Kidney (tissue), 13 donors: ENCODE measurements at regions not wholly inside any gene's neighbourhood (a gene's known extent, or its start where the extent isn't known, plus 50 kb on each side); places are given as distances from the start of the nearest gene placed in this dataset.

Experiments
- DNase-seq, 5 donors: peaks; one replicate each; pipeline ENCODE4 v3.0.0-alpha.2; 2013 to 2020
- FAIRE-seq: peaks from 2 replicates; lab custom pipeline; 2012; peaks lifted over from hg19 to GRCh38; lab: Jason Lieb, UNC
- H3K27ac ChIP-seq, 2 donors: one replicate each; pipeline ENCODE4 v1.7.0; 2013; ENCODE audit warnings: low read depth in 2 of 2, low read length in 2 of 2, inconsistent platforms in 1 of 2
- H3K27me3 ChIP-seq: one replicate; pipeline ENCODE4 v1.7.1; 2013; ENCODE audit warnings: low read length, inconsistent platforms; ENCODE audit not compliant: control insufficient read depth, insufficient read depth
- H3K36me3 ChIP-seq, 3 donors: one replicate each; pipeline versions ENCODE4 v1.7.0 to v1.7.1; 2013; ENCODE audit warnings: low read length in 3 of 3, control low read depth in 1 of 3, inconsistent platforms in 1 of 3; ENCODE audit not compliant: insufficient read depth in 3 of 3, control insufficient read depth in 2 of 3
- H3K4me1 ChIP-seq, 3 donors: one replicate each; pipeline versions ENCODE4 v1.7.0 to v1.7.1; 2013; ENCODE audit warnings: low read length in 3 of 3, inconsistent platforms in 1 of 3, low read depth in 1 of 3; ENCODE audit not compliant: control insufficient read depth in 2 of 3, insufficient read depth in 2 of 3
- H3K4me3 ChIP-seq, 3 donors: one replicate each; pipeline versions ENCODE4 v1.7.0 to v1.8.1; 2013; ENCODE audit warnings: low read length in 3 of 3, control low read depth in 1 of 3, inconsistent platforms in 1 of 3
- H3K9ac ChIP-seq, 3 donors: one replicate each; pipeline versions ENCODE4 v1.7.0 to v1.7.1; 2013; ENCODE audit warnings: low read length in 3 of 3, control low read depth in 1 of 3, inconsistent platforms in 1 of 3
- H3K9me3 ChIP-seq, 3 donors: one replicate each; pipeline versions ENCODE4 v1.7.0 to v1.7.1; 2013; ENCODE audit warnings: low read length in 3 of 3, control low read depth in 1 of 3, inconsistent platforms in 1 of 3; ENCODE audit not compliant: control insufficient read depth in 2 of 3, insufficient read depth in 1 of 3
- intact Hi-C: fragments of 100-400 bp; cut with DNase I; formaldehyde crosslinking; loops from one replicate; pipeline ENCODE4 v1.11.1; 2022
- TF ChIP-seq, protein P1 (sequence below): IDR thresholded peaks from 3 replicates; pipeline ENCODE4 v1.5.1; 2012; ENCODE audit warnings: mild to moderate bottlenecking, moderate library complexity, borderline replicate concordance; ENCODE audit not compliant: insufficient read depth; ENCODE audit errors: extremely low read depth
- donor health status: control.
- donor health status: control.
- donor health status: control.
- donor health status: control.
- donor health status: control.
- donor health status: DM: yes; HTN: yes; CAD: no.
- donor health status: Normal renal cell carcinoma (clear cell type).

DNA sequence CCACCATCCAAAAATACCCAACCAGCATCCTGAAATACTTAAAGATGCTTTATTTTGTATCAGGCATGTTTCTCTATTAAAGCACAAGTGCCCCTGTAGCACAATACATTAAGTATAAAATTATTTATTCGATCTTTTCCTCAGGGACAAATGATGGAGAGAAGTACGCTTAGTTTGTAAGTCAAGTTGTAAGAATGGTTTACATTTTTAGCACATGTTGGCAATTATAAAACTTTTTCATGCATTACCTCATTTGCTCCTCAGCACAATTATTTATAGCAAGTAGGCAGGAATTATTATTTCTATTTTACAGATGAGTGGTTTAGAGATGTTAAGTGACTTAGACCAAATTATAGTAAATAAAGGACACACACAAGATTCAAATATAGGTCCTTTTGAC lies 232.6 kb upstream of the HTR2A start:
- TF ChIP-seq, protein P1, sequence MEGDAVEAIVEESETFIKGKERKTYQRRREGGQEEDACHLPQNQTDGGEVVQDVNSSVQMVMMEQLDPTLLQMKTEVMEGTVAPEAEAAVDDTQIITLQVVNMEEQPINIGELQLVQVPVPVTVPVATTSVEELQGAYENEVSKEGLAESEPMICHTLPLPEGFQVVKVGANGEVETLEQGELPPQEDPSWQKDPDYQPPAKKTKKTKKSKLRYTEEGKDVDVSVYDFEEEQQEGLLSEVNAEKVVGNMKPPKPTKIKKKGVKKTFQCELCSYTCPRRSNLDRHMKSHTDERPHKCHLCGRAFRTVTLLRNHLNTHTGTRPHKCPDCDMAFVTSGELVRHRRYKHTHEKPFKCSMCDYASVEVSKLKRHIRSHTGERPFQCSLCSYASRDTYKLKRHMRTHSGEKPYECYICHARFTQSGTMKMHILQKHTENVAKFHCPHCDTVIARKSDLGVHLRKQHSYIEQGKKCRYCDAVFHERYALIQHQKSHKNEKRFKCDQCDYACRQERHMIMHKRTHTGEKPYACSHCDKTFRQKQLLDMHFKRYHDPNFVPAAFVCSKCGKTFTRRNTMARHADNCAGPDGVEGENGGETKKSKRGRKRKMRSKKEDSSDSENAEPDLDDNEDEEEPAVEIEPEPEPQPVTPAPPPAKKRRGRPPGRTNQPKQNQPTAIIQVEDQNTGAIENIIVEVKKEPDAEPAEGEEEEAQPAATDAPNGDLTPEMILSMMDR = no peak
- no peaks in the 10 kb centered on the region for H3K36me3 ChIP-seq
- FAIRE-seq (no peak), DNase-seq (no peak)
- no peak overlapping the region for H3K27ac ChIP-seq
- intact Hi-C loops = no loop called here
- H3K4me1 ChIP-seq = no peaks in the 10 kb centered on the region
- H3K9ac ChIP-seq = no peak overlapping the region
- no peak overlapping the region for H3K4me3 ChIP-seq
- no peaks in the 10 kb centered on the region for H3K9me3 ChIP-seq
- no peaks in the 10 kb centered on the region for H3K27me3 ChIP-seq

DNA sequence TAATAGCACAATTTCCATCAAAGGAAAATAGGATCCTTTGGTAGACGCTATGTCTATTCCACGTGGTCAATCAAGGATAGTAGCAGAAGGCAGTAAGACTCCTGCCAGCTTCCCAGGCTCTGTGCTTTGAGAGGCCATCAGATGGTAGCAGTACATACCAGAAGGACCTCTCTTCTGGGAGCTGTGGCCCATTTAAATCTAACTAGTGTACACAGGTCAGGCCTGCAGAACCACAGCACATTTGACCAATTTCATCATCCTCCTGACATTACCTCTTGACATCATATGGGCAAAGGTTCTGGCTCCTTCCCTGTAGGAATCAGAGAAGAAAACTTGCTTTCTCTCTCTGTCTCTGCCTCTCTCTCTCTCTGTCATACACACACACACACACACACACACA lies 229.6 kb upstream of the HTR2A start:
- H3K27me3 ChIP-seq = no peaks in the 10 kb centered on the region
- no peaks in the 10 kb centered on the region for H3K4me1 ChIP-seq
- FAIRE-seq = no peak
- no peak overlapping the region for H3K9ac ChIP-seq
- TF ChIP-seq, protein P1 = no peak
- H3K4me3 ChIP-seq = no peak overlapping the region
- no peak for DNase-seq
- H3K27ac ChIP-seq = no peak overlapping the region
- intact Hi-C loops = no loop called here
- no peaks in the 10 kb centered on the region for H3K36me3 ChIP-seq
- H3K9me3 ChIP-seq = no peaks in the 10 kb centered on the region

DNA sequence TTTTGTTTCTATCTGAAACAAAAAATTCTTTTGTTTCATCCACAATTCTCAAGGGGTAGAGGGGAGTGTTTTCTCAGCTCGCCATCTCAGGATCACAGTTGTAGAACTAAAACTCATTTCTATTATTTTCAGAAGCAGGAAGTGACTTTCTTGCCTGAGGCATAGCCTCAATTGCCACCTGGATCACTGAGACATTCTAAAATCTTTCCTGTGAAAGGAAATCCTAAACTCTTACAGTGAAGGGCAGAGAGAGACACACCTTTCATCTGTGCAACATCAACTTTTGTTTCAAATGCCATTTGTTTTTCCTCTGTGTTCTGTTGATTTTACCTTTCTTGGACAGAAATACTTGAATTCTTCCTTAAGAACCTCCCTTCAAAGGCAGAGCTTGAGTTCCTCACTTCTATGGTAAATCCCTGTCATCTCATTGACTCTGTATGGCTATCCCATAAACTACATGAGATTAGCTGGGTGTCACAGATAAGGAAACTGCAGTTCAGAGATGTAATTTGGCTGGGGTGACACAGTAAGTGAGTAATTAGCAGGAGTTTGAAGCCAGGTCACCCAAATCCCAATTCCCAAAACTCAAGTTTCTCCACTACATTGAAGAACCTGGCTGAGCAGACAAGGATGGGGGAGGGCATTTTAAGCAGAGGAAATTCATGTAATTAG lies 224.4 kb upstream of the HTR2A start:
- TF ChIP-seq, protein P1 = no peak
- no peaks in the 10 kb centered on the region for H3K9me3 ChIP-seq
- H3K27ac ChIP-seq = no peak overlapping the region
- DNase-seq (no peak), FAIRE-seq (no peak)
- H3K9ac ChIP-seq = no peak overlapping the region
- no peaks in the 10 kb centered on the region for H3K27me3 ChIP-seq
- H3K4me3 ChIP-seq = no peak overlapping the region
- intact Hi-C loops = no loop called here
- H3K36me3 ChIP-seq = no peaks in the 10 kb centered on the region
- no peaks in the 10 kb centered on the region for H3K4me1 ChIP-seq

DNA sequence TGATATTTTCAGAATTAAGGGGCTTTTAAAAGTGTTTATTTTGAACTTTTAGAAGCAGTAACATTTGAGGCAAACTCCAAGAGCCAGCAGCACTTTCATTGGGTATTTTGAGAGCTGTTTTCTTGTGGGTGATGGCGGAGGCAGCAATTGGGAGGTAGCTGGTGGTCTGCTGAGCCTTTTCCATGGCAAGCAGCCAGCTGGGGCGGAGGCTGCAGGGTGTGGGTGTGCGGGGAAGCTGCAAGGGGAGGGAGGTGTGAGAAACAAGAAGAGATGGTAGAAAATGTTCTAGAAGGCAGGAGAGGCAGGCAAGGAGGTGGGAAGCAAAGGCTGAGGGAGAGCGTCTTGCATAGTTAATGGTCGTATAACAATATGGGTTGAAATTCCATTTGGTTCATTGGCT lies 223.4 kb upstream of the HTR2A start:
- no peaks in the 10 kb centered on the region for H3K9me3 ChIP-seq
- FAIRE-seq = no peak
- no peak for DNase-seq
- H3K27ac ChIP-seq = no peak overlapping the region
- no peak overlapping the region for H3K9ac ChIP-seq
- H3K4me3 ChIP-seq = no peak overlapping the region
- H3K36me3 ChIP-seq = no peaks in the 10 kb centered on the region
- no peaks in the 10 kb centered on the region for H3K4me1 ChIP-seq
- TF ChIP-seq, protein P1 = no peak
- no peaks in the 10 kb centered on the region for H3K27me3 ChIP-seq
- intact Hi-C loops = no loop called here
